Hepatocyte (in vitro differentiated cells): ENCODE measurements at regions not wholly inside any gene's neighbourhood (a gene's known extent, or its start where the extent isn't known, plus 50 kb on each side); places are given as distances from the start of the nearest gene placed in this dataset.

Experiments
- EZH2 ChIP-seq: fragments of 200-600 bp; sonication (generic); IDR thresholded peaks from 2 replicates; pipeline ENCODE4 v1.6.1; 2016; ENCODE audit warnings: antibody characterized with exemption, mild to moderate bottlenecking, borderline replicate concordance
- TF ChIP-seq, protein P1 (sequence below): fragments of 200-600 bp; sonication (generic); IDR thresholded peaks from 2 replicates; pipeline ENCODE4 v1.5.1; 2016; ENCODE audit warnings: antibody characterized with exemption, mild to moderate bottlenecking; ENCODE audit not compliant: poor library complexity

DNA sequence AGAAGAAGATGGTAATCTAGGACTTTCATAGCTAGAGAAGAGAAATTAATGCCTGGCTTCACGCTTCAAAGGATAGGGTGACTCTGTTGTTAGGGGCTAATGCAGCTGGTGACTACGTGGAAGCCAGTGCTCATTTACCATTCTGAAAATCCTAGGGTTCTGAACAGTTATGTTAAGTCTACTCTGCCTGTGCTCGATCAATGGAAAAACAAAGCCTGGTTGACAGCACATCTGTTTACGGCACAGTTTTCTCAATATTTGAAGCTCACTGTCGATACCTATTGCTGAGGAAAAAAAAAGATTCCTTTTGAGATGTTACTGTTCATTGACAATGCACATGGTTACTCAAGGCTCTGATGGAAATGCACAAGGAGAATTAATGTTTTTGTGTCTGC lies 182.6 kb upstream of the NUDT6 start:
- TF ChIP-seq, protein P1, sequence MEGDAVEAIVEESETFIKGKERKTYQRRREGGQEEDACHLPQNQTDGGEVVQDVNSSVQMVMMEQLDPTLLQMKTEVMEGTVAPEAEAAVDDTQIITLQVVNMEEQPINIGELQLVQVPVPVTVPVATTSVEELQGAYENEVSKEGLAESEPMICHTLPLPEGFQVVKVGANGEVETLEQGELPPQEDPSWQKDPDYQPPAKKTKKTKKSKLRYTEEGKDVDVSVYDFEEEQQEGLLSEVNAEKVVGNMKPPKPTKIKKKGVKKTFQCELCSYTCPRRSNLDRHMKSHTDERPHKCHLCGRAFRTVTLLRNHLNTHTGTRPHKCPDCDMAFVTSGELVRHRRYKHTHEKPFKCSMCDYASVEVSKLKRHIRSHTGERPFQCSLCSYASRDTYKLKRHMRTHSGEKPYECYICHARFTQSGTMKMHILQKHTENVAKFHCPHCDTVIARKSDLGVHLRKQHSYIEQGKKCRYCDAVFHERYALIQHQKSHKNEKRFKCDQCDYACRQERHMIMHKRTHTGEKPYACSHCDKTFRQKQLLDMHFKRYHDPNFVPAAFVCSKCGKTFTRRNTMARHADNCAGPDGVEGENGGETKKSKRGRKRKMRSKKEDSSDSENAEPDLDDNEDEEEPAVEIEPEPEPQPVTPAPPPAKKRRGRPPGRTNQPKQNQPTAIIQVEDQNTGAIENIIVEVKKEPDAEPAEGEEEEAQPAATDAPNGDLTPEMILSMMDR, result no peak
- no peak for TF ChIP-seq EZH2
